Type B pancreatic cell (in vitro differentiated cells): ENCODE measurements at regions not wholly inside any gene's neighbourhood (a gene's known extent, or its start where the extent isn't known, plus 50 kb on each side); places are given as distances from the start of the nearest gene placed in this dataset.

Source experiments
- DNase-seq: peaks from one replicate; pipeline ENCODE4 v3.0.0; 2021; ENCODE audit warnings: mixed read lengths; ENCODE audit not compliant: unreplicated experiment; ENCODE audit errors: extremely low spot score
- H3K27ac Mint-ChIP-seq: 2 replicates; pipeline ENCODE4 v1.8.0; 2021; ENCODE audit warnings: mild to moderate bottlenecking, mixed read lengths
- H3K27me3 Mint-ChIP-seq: 2 replicates; pipeline ENCODE4 v1.8.0; 2021; ENCODE audit warnings: mixed read lengths
- H3K36me3 Mint-ChIP-seq: 2 replicates; pipeline ENCODE4 v1.8.0; 2021; ENCODE audit warnings: mixed read lengths
- H3K4me1 Mint-ChIP-seq: one replicate; pipeline ENCODE4 v1.8.0; 2021; ENCODE audit warnings: mixed read lengths; ENCODE audit not compliant: unreplicated experiment
- H3K4me3 Mint-ChIP-seq: 2 replicates; pipeline ENCODE4 v1.8.0; 2021; ENCODE audit warnings: mild to moderate bottlenecking, mixed read lengths
- H3K9me3 Mint-ChIP-seq: 2 replicates; pipeline ENCODE4 v1.8.0; 2021; ENCODE audit warnings: mixed read lengths
- CTCF ChIP-seq: fragments of 200-600 bp; sonication (generic); conservative IDR thresholded peaks from 2 replicates; pipeline ENCODE4 v1.5.0; 2021; ENCODE audit warnings: antibody characterized with exemption, mild to moderate bottlenecking

- no peak for TF ChIP-seq CTCF
- Mint-ChIP-seq H3K27me3 (peaks cover 3% of the 10 kb centered on the region), H3K4me1 (no peaks in the 10 kb centered on the region), H3K4me3 (no peak overlapping the region), H3K27ac (no peak overlapping the region), H3K9me3 (no peaks in the 10 kb centered on the region), H3K36me3 (no peaks in the 10 kb centered on the region)
- DNase-seq, result no peak
Measured at GRCh38 chr21:28358170-28358569, 634.5 kb downstream of the LTN1 start.

GRCh38 chr21:28357743-28358142 is 634.9 kb downstream of the LTN1 start:
- TF ChIP-seq CTCF, result no peak
- H3K4me3 Mint-ChIP-seq, result no peak overlapping the region
- H3K27me3 Mint-ChIP-seq, result peaks cover 3% of the 10 kb centered on the region
- no peaks in the 10 kb centered on the region for H3K4me1 Mint-ChIP-seq
- H3K9me3 Mint-ChIP-seq, result no peaks in the 10 kb centered on the region
- no peak overlapping the region for H3K27ac Mint-ChIP-seq
- no peak for DNase-seq
- H3K36me3 Mint-ChIP-seq, result no peaks in the 10 kb centered on the region

- H3K9me3 Mint-ChIP-seq, result no peaks in the 10 kb centered on the region
- no peak for DNase-seq
- H3K27ac Mint-ChIP-seq, result no peak overlapping the region
- peaks cover 3% of the 10 kb centered on the region for H3K27me3 Mint-ChIP-seq
- no peak overlapping the region for H3K4me3 Mint-ChIP-seq
- no peaks in the 10 kb centered on the region for H3K4me1 Mint-ChIP-seq
- no peaks in the 10 kb centered on the region for H3K36me3 Mint-ChIP-seq
- TF ChIP-seq CTCF, result no peak
Measured at GRCh38 chr21:28356422-28356821, 636.3 kb downstream of the LTN1 start.

- no peak for TF ChIP-seq CTCF
- H3K27me3 Mint-ChIP-seq, result no peaks in the 10 kb centered on the region
- no peak overlapping the region for H3K27ac Mint-ChIP-seq
- no peaks in the 10 kb centered on the region for H3K4me1 Mint-ChIP-seq
- no peaks in the 10 kb centered on the region for H3K36me3 Mint-ChIP-seq
- H3K4me3 Mint-ChIP-seq, result no peak overlapping the region
- no peaks in the 10 kb centered on the region for H3K9me3 Mint-ChIP-seq
- no peak for DNase-seq
Measured at GRCh38 chr21:28345934-28346333, 646.7 kb downstream of the LTN1 start.

- DNase-seq, result no peak
- H3K4me3 Mint-ChIP-seq, result no peak overlapping the region
Measured at GRCh38 chr21:28344985-28345384, 647.7 kb downstream of the LTN1 start.

More at GRCh38 chr21:28344985-28345384, 647.7 kb downstream of the LTN1 start:
- Mint-ChIP-seq H3K27ac (no peak overlapping the region), H3K9me3 (no peaks in the 10 kb centered on the region), H3K27me3 (no peaks in the 10 kb centered on the region), H3K36me3 (no peaks in the 10 kb centered on the region), H3K4me1 (no peaks in the 10 kb centered on the region)
- TF ChIP-seq CTCF, result no peak
